GM23338 (cell line): ENCODE measurements at regions not wholly inside any gene's neighbourhood (a gene's known extent, or its start where the extent isn't known, plus 50 kb on each side); places are given as distances from the start of the nearest gene placed in this dataset.

Source experiments
- ATAC-seq: fragments of 200-7000 bp; cut with Tn5 transposase; 3 replicates; pipeline ENCODE4 v1.9.1; 2020
- DNase-seq: peaks from one replicate; pipeline ENCODE4 v3.0.0-alpha.2; 2015; ENCODE audit warnings: low spot score
- H2AFZ ChIP-seq: fragments of 200-600 bp; sonication (generic); 2 replicates; pipeline ENCODE4 v1.8.0; 2016; ENCODE audit warnings: antibody characterized with exemption, mild to moderate bottlenecking, moderate library complexity
- H3F3A ChIP-seq: fragments of 200-600 bp; sonication (generic); replicated peaks from 2 replicates; pipeline ENCODE4 v1.8.0; 2017; ENCODE audit warnings: antibody characterized with exemption, mixed run types, low read depth
- H3K27ac ChIP-seq: fragments of 200-600 bp; sonication (generic); 2 replicates; pipeline ENCODE4 v1.6.1; 2016; ENCODE audit warnings: low read depth
- H3K27me3 ChIP-seq: fragments of 200-600 bp; sonication (generic); 2 replicates; pipeline ENCODE4 v1.8.0; 2016; ENCODE audit warnings: mild to moderate bottlenecking, mixed run types, moderate library complexity; ENCODE audit not compliant: insufficient read depth
- H3K36me3 ChIP-seq: fragments of 200-600 bp; sonication (generic); 2 replicates; pipeline ENCODE4 v1.8.0; 2016; ENCODE audit warnings: mild to moderate bottlenecking; ENCODE audit not compliant: insufficient read depth
- H3K4me1 ChIP-seq: fragments of 200-600 bp; sonication (generic); 2 replicates; pipeline ENCODE4 v1.8.0; 2016; ENCODE audit warnings: mild to moderate bottlenecking, moderate library complexity; ENCODE audit not compliant: insufficient read depth
- H3K4me2 ChIP-seq: fragments of 200-600 bp; sonication (generic); 2 replicates; pipeline ENCODE4 v1.7.1; 2017; ENCODE audit warnings: mixed run types
- H3K4me3 ChIP-seq: fragments of 200-600 bp; sonication (generic); 2 replicates; pipeline ENCODE4 v1.6.1; 2016; ENCODE audit warnings: mixed run types
- H3K79me2 ChIP-seq: fragments of 200-600 bp; sonication (generic); replicated peaks from 2 replicates; pipeline ENCODE4 v1.8.0; 2017; ENCODE audit warnings: mild to moderate bottlenecking; ENCODE audit not compliant: insufficient read depth
- H3K9me2 ChIP-seq: fragments of 200-600 bp; sonication (generic); 2 replicates; pipeline ENCODE4 v1.8.0; 2017; ENCODE audit not compliant: insufficient read depth
- H4K20me1 ChIP-seq: fragments of 200-600 bp; sonication (generic); replicated peaks from 2 replicates; pipeline ENCODE4 v1.8.0; 2017; ENCODE audit warnings: mild to moderate bottlenecking; ENCODE audit not compliant: insufficient read depth
- H3K27ac Mint-ChIP-seq: 2 replicates; pipeline ENCODE4 v1.8.0; 2020; ENCODE audit warnings: inconsistent platforms, mild to moderate bottlenecking, moderate library complexity, mixed read lengths
- H3K27me3 Mint-ChIP-seq: 3 replicates; pipeline ENCODE4 v1.8.0; 2022; ENCODE audit warnings: low read depth, mild to moderate bottlenecking, moderate library complexity, mixed read lengths, inconsistent platforms; ENCODE audit not compliant: insufficient read depth, poor library complexity
- H3K36me3 Mint-ChIP-seq: 3 replicates; pipeline ENCODE4 v1.8.0; 2021; ENCODE audit warnings: low read depth, mild to moderate bottlenecking, inconsistent platforms, moderate library complexity, mixed read lengths
- H3K4me1 Mint-ChIP-seq: 3 replicates; pipeline ENCODE4 v1.8.0; 2020; ENCODE audit warnings: mild to moderate bottlenecking, inconsistent platforms, mixed read lengths
- H3K4me3 Mint-ChIP-seq: 3 replicates; pipeline ENCODE4 v1.8.0; 2021; ENCODE audit warnings: moderate library complexity, mild to moderate bottlenecking, inconsistent platforms, mixed read lengths
- H3K9me3 Mint-ChIP-seq: 3 replicates; pipeline ENCODE4 v1.8.0; 2020; ENCODE audit warnings: moderate library complexity, mild to moderate bottlenecking, inconsistent platforms, mixed read lengths
- CREB1 ChIP-seq: fragments of 250-450 bp; sonication (Bioruptor Pico); IDR thresholded peaks from 2 replicates; pipeline ENCODE4 v1.5.0; 2020; ENCODE audit warnings: low read depth, mild to moderate bottlenecking, moderate library complexity
- CTCF ChIP-seq, 2 experiments: fragments of 200-600 bp in 1 of 2; sonication (generic) in 1 of 2; conservative IDR thresholded peaks; 2 replicates each; pipeline versions ENCODE4 v1.5.1 to v1.6.1; 2016 to 2017; ENCODE audit warnings: antibody characterized with exemption in 2 of 2, low read depth in 2 of 2, mild to moderate bottlenecking in 2 of 2, moderate library complexity in 1 of 2
- EZH2 ChIP-seq: fragments of 200-600 bp; sonication (generic); IDR thresholded peaks from one replicate; pipeline ENCODE4 v1.8.0; 2017; ENCODE audit warnings: antibody characterized with exemption, mild to moderate bottlenecking, low read depth; ENCODE audit not compliant: unreplicated experiment
- EZH2phosphoT487 ChIP-seq: fragments of 200-600 bp; sonication (generic); IDR thresholded peaks from one replicate; pipeline ENCODE4 v1.8.1; 2018; ENCODE audit warnings: antibody characterized with exemption; ENCODE audit not compliant: unreplicated experiment
- JUNB ChIP-seq: IDR thresholded peaks from one replicate; pipeline ENCODE4 v1.6.1; 2016; ENCODE audit warnings: antibody characterized with exemption; ENCODE audit not compliant: unreplicated experiment
- NANOG ChIP-seq: IDR thresholded peaks from 2 replicates; pipeline ENCODE4 v1.6.1; 2016; ENCODE audit warnings: antibody characterized with exemption, borderline replicate concordance
- POLR2AphosphoS5 ChIP-seq: IDR thresholded peaks from 2 replicates; pipeline ENCODE4 v1.6.1; 2016; ENCODE audit warnings: antibody characterized with exemption, low read depth
- REST ChIP-seq: IDR thresholded peaks from one replicate; pipeline ENCODE4 v1.6.1; 2018; ENCODE audit warnings: antibody characterized with exemption; ENCODE audit not compliant: unreplicated experiment
- ZNF114 ChIP-seq: fragments of 250-450 bp; sonication (Bioruptor Pico); IDR thresholded peaks from 2 replicates; pipeline ENCODE4 v1.5.0; 2020; ENCODE audit warnings: mild to moderate bottlenecking, moderate library complexity
- ZNF331 ChIP-seq: fragments of 250-450 bp; sonication (Bioruptor Pico); IDR thresholded peaks from 2 replicates; pipeline ENCODE4 v1.5.0; 2020; ENCODE audit warnings: low read depth, mild to moderate bottlenecking, moderate library complexity
- ZNF462 ChIP-seq: fragments of 250-450 bp; sonication (Bioruptor Pico); IDR thresholded peaks from 2 replicates; pipeline ENCODE4 v1.5.0; 2020; ENCODE audit warnings: mild to moderate bottlenecking, moderate library complexity

- TF ChIP-seq REST (no peak), CTCF (conservative IDR thresholded peaks at IDR 0.05; ENCODE audit: low read depth in 2 of 2) (no peak), ZNF114 (CRISPR knock-in tag) (no peak), EZH2phosphoT487 (no peak), NANOG (no peak), POLR2AphosphoS5 (no peak), ZNF331 (CRISPR knock-in tag) (no peak), JUNB (no peak)
These were observed 302.2 kb downstream of the BCL11A start (continued) for GRCh38 chr2:60251247-60251646.

- H3F3A ChIP-seq, result no peaks in the 10 kb centered on the region
- no peaks in the 10 kb centered on the region for H3K36me3 ChIP-seq
- H3K27ac Mint-ChIP-seq, result no peak overlapping the region
- H3K4me2 ChIP-seq, result no peak overlapping the region
- no peaks in the 10 kb centered on the region for H4K20me1 ChIP-seq
- no peaks in the 10 kb centered on the region for H3K27me3 Mint-ChIP-seq
- no peaks in the 10 kb centered on the region for H3K9me3 Mint-ChIP-seq
- H3K4me3 Mint-ChIP-seq, result no peak overlapping the region
- 0 out of 2 replicates have a peak, but pooled peaks cover 2% of the 10 kb centered on the region for H3K9me2 ChIP-seq
- H3K4me1 Mint-ChIP-seq, result peaks cover 9% of the 10 kb centered on the region; the same call in 2 of the 3 replicates
- ATAC-seq (no peak), DNase-seq (no peak)
- H3K4me3 ChIP-seq, result no peak overlapping the region
- no peak overlapping the region for H2AFZ ChIP-seq
- H3K79me2 ChIP-seq, result no peaks in the 10 kb centered on the region
- H3K27me3 ChIP-seq, result no peaks in the 10 kb centered on the region
- no peaks in the 10 kb centered on the region for H3K36me3 Mint-ChIP-seq
- no peaks in the 10 kb centered on the region for H3K4me1 ChIP-seq
- H3K27ac ChIP-seq, result no peak overlapping the region
- TF ChIP-seq ZNF462 (CRISPR knock-in tag) (no peak), CREB1 (CRISPR knock-in tag) (no peak), REST (no peak), NANOG (no peak), EZH2 (no peak)
These were observed 303.6 kb downstream of the BCL11A start for GRCh38 chr2:60249879-60250278.
